NB4 (cell line): ENCODE measurements at regions not wholly inside any gene's neighbourhood (a gene's known extent, or its start where the extent isn't known, plus 50 kb on each side); places are given as distances from the start of the nearest gene placed in this dataset.

ENCODE experiments used
- DNase-seq: peaks from one replicate; pipeline ENCODE4 v3.0.0; 2010; ENCODE audit warnings: low read depth
- H3K4me3 ChIP-seq: one replicate; pipeline ENCODE4 v1.5.1; 2011; ENCODE audit warnings: mild to moderate bottlenecking, low read depth, low read length, moderate library complexity
- MYC ChIP-seq: IDR thresholded peaks from 2 replicates; pipeline ENCODE4 v1.6.1; 2011; ENCODE audit warnings: low read depth, low read length
- POLR2A ChIP-seq: IDR thresholded peaks from 2 replicates; pipeline ENCODE4 v1.6.1; 2011; ENCODE audit warnings: mild to moderate bottlenecking; ENCODE audit not compliant: insufficient read length; ENCODE audit errors: extremely low read depth
- TF ChIP-seq, protein P1 (sequence below): IDR thresholded peaks from one replicate; pipeline ENCODE4 v1.5.1; 2012; ENCODE audit warnings: low read depth, low read length
- TF ChIP-seq, protein P2 (sequence below): IDR thresholded peaks from 2 replicates; pipeline ENCODE4 v1.6.1; 2011; ENCODE audit warnings: low read depth, low read length

- H3K4me3 ChIP-seq: no peak overlapping the region
- TF ChIP-seq MYC (no peak), POLR2A (no peak)
- TF ChIP-seq, protein P1, sequence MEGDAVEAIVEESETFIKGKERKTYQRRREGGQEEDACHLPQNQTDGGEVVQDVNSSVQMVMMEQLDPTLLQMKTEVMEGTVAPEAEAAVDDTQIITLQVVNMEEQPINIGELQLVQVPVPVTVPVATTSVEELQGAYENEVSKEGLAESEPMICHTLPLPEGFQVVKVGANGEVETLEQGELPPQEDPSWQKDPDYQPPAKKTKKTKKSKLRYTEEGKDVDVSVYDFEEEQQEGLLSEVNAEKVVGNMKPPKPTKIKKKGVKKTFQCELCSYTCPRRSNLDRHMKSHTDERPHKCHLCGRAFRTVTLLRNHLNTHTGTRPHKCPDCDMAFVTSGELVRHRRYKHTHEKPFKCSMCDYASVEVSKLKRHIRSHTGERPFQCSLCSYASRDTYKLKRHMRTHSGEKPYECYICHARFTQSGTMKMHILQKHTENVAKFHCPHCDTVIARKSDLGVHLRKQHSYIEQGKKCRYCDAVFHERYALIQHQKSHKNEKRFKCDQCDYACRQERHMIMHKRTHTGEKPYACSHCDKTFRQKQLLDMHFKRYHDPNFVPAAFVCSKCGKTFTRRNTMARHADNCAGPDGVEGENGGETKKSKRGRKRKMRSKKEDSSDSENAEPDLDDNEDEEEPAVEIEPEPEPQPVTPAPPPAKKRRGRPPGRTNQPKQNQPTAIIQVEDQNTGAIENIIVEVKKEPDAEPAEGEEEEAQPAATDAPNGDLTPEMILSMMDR: no peak
- TF ChIP-seq, protein P2, sequence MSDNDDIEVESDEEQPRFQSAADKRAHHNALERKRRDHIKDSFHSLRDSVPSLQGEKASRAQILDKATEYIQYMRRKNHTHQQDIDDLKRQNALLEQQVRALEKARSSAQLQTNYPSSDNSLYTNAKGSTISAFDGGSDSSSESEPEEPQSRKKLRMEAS: no peak
- DNase-seq: no peak
These were observed 66.6 kb downstream of the NEURL3 start for GRCh38 chr2:96438589-96438988.

DNA sequence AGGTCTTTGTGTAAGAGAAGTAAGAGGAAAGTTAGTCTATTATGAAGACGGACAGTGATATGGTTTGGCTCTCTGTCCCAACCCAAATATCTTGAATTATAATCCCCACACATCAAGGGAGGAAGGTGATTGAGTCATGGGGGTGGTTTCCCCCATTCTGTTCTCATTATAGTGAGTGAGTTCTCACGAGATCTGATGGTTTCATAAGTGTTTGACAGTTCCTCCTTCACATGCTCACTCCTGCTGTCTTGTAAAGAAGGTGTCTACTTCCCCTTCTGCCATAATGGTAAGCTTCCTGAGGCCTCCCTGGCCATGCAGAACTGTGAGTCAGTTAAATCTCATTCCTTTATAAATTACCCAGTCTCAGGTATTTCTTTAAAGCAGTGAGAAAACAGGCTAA lies 67.6 kb downstream of the NEURL3 start:
- H3K4me3 ChIP-seq: no peak overlapping the region
- TF ChIP-seq, protein P2: no peak
- no peak for TF ChIP-seq POLR2A
- TF ChIP-seq, protein P1: no peak
- TF ChIP-seq MYC: no peak
- DNase-seq: peak; percentile 55

DNA sequence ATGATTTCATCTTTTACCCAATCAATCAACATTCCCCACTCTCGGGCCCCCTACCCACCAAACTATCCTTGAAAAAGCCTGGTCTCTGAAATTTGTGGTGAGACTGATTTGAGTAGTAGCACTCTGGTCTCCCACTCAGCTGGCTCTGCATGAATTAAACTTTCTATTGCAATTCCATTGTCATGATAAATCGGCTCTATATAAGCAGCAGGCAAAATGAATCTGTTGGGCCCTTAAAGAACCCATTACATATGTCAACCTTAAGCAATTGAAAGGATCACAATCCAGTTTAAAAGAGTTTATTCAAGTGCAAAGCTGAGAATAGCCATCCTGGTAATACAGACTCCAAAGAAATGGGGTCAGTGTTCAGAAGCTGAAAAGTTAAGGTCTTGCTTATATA lies 68.2 kb downstream of the NEURL3 start:
- TF ChIP-seq, protein P1: no peak
- TF ChIP-seq POLR2A: no peak
- TF ChIP-seq, protein P2: no peak
- no peak for DNase-seq
- H3K4me3 ChIP-seq: no peak overlapping the region

DNA sequence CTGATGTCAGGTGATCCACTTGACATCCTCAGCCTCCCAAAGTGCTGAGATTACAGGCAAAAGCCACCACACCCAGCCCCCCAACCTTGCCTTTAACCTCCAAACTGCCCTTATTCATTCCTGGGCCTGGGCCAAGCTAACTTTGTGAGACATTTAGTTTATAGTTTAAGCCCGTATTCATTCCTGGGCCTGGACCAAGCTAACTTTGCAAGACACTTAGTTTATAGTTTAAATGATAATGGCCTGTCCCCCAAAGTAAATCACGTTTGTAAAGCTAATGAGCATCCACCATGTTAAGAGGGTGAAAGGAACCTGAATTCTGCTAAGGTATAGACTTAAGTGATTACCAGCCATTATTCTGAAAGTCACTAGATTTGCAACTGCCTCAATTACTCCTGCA lies 68.7 kb downstream of the NEURL3 start:
- no peak for DNase-seq
- no peak overlapping the region for H3K4me3 ChIP-seq
- TF ChIP-seq POLR2A (no peak), MYC (no peak)
- TF ChIP-seq, protein P1: no peak
- TF ChIP-seq, protein P2: no peak

DNA sequence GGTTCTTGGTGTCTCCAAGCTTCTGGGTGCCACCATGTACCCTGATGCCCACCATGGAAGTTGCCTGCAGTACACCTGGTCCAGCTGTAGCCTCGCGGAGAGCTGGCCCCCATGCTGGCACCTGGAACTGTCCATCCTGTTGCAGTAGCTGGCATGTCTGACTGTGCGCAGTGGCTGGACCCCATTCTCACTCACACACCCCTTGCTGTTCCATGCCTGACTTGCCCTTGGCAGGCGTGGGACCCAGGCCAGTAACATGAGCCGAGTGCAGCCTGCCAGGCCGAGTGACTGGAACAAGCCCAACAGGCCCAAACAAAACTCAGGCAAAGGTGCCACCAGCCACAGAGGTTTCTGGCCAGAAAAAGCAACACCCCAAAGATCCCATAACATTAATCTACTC lies 73.8 kb downstream of the NEURL3 start:
- no peak for DNase-seq
- no peak for TF ChIP-seq POLR2A
- TF ChIP-seq, protein P2: no peak
- TF ChIP-seq MYC: no peak
- TF ChIP-seq, protein P1: no peak
- H3K4me3 ChIP-seq: no peak overlapping the region
